GM12892 (cell line): ENCODE measurements at regions not wholly inside any gene's neighbourhood (a gene's known extent, or its start where the extent isn't known, plus 50 kb on each side); places are given as distances from the start of the nearest gene placed in this dataset.

Experiments
- POLR2A ChIP-seq: IDR thresholded peaks from 2 replicates; pipeline ENCODE4 v1.6.1; 2011; ENCODE audit warnings: low read depth, low read length, control low read depth
- POLR2AphosphoS5 ChIP-seq: IDR thresholded peaks from 2 replicates; pipeline ENCODE4 v1.6.1; 2011; ENCODE audit warnings: low read depth, low read length, control low read depth
- TAF1 ChIP-seq: IDR thresholded peaks from 2 replicates; pipeline ENCODE4 v1.6.1; 2011; ENCODE audit warnings: low read depth, mild to moderate bottlenecking, control low read depth, low read length, borderline replicate concordance

- TF ChIP-seq TAF1 (no peak), POLR2A (no peak), POLR2AphosphoS5 (no peak)
Observed at GRCh38 chr9:82168585-82168984, 180.0 kb downstream of the SPATA31D1 start.
